ENCODE measurements at regions not wholly inside any gene's neighbourhood (a gene's known extent, or its start where the extent isn't known, plus 50 kb on each side); places are given as distances from the start of the nearest gene placed in this dataset.
"Not testable (repeated sequence)": the region's sequence is repeated elsewhere in the genome, so short reads cannot be mapped to it uniquely, and the experiment has no call there.

- FAIRE-seq: no peak
Observed at GRCh38 chr9:31325778-31326177, 1058.7 kb upstream of the ACO1 start.

GRCh38 chr9:31326883-31327282 is 1057.6 kb upstream of the ACO1 start:
- DNase-seq (ENCODE audit: insufficient read length, low spot score); FAIRE-seq: not testable (repeated sequence)

More at GRCh38 chr9:31325778-31326177, 1058.7 kb upstream of the ACO1 start:
- DNase-seq (ENCODE audit: insufficient read length, low spot score): no peak
- no peak for TF ChIP-seq CTCF (IDR thresholded peaks at IDR 0.05; ENCODE audit: insufficient read depth, missing control alignments)

- no peak for FAIRE-seq
- TF ChIP-seq CTCF (IDR thresholded peaks at IDR 0.05; ENCODE audit: insufficient read depth, missing control alignments): no peak
- DNase-seq (ENCODE audit: insufficient read length, low spot score): no peak
Observed at GRCh38 chr9:31334837-31335528, 1049.5 kb upstream of the ACO1 start.

- no peak for DNase-seq (ENCODE audit: insufficient read length, low spot score)
- no peak for TF ChIP-seq CTCF (IDR thresholded peaks at IDR 0.05; ENCODE audit: insufficient read depth, missing control alignments)
- no peak for FAIRE-seq
Observed at GRCh38 chr9:31335529-31336234, 1048.8 kb upstream of the ACO1 start.

GRCh38 chr9:31336386-31336785 is 1048.1 kb upstream of the ACO1 start:
- FAIRE-seq: no peak
- no peak for TF ChIP-seq CTCF (IDR thresholded peaks at IDR 0.05; ENCODE audit: insufficient read depth, missing control alignments)
- DNase-seq (ENCODE audit: insufficient read length, low spot score): no peak

- DNase-seq (ENCODE audit: insufficient read length, low spot score) (no peak), FAIRE-seq (no peak)
- no peak for TF ChIP-seq CTCF (IDR thresholded peaks at IDR 0.05; ENCODE audit: insufficient read depth, missing control alignments)
Observed at GRCh38 chr9:31336841-31337240, 1047.6 kb upstream of the ACO1 start.

- DNase-seq (ENCODE audit: insufficient read length, low spot score) (no peak), FAIRE-seq (no peak)
- TF ChIP-seq CTCF (IDR thresholded peaks at IDR 0.05; ENCODE audit: insufficient read depth, missing control alignments): no peak
Observed at GRCh38 chr9:31347082-31347617, 1037.3 kb upstream of the ACO1 start.

All from D721Med (cell line).